K562 (cell line): ENCODE measurements at regions not wholly inside any gene's neighbourhood (a gene's known extent, or its start where the extent isn't known, plus 50 kb on each side); places are given as distances from the start of the nearest gene placed in this dataset.

Experiments used
- CCNT2 ChIP-seq: IDR thresholded peaks from 2 replicates; pipeline ENCODE4 v1.6.1; 2011; ENCODE audit warnings: borderline replicate concordance, low read depth, mild to moderate bottlenecking, moderate library complexity, mixed read lengths, low read length; ENCODE audit not compliant: insufficient read length; ENCODE audit errors: extremely low read depth
- HNRNPK ChIP-seq: fragments of 200-400 bp; formaldehyde crosslinking; IDR thresholded peaks from one replicate; pipeline ENCODE4 v1.6.1; 2018; ENCODE audit warnings: mild to moderate bottlenecking, low read depth, low read length; ENCODE audit not compliant: poor library complexity, severe bottlenecking
- ILF3 ChIP-seq: fragments of 450-650 bp; IDR thresholded peaks from 2 replicates; pipeline ENCODE4 v1.6.1; 2018; ENCODE audit warnings: antibody characterized with exemption, mild to moderate bottlenecking, moderate library complexity, borderline replicate concordance
- MTF1 ChIP-seq: fragments of 250-450 bp; sonication (Bioruptor Pico); IDR thresholded peaks from 2 replicates; pipeline ENCODE4 v1.9.0; 2021; ENCODE audit warnings: moderate library complexity, mild to moderate bottlenecking, inconsistent platforms, borderline replicate concordance
- NFXL1 ChIP-seq: fragments of 450-650 bp; formaldehyde crosslinking; IDR thresholded peaks from 2 replicates; pipeline ENCODE4 v1.4.0; 2021; ENCODE audit warnings: mild to moderate bottlenecking
- NUFIP1 ChIP-seq: fragments of 450-650 bp; IDR thresholded peaks from 2 replicates; pipeline ENCODE4 v1.6.1; 2018; ENCODE audit not compliant: partially characterized antibody
- OTX1 ChIP-seq: fragments of 450-650 bp; formaldehyde crosslinking; IDR thresholded peaks from 2 replicates; pipeline ENCODE4 v1.4.0; 2022; ENCODE audit warnings: mild to moderate bottlenecking
- RBBP5 ChIP-seq: fragments of 200-600 bp; sonication (generic); IDR thresholded peaks from 2 replicates; pipeline ENCODE4 v1.6.1; 2012; ENCODE audit warnings: borderline replicate concordance, mild to moderate bottlenecking, low read length, control low read depth, inconsistent platforms; ENCODE audit not compliant: insufficient read depth, poor library complexity, severe bottlenecking
- SIX5 ChIP-seq, 2 experiments: IDR thresholded peaks; 2 replicates each; pipeline ENCODE4 v1.6.1; 2011; ENCODE audit warnings: low read length in 2 of 2, borderline replicate concordance in 1 of 2, low read depth in 1 of 2, mild to moderate bottlenecking in 1 of 2, moderate library complexity in 1 of 2; ENCODE audit not compliant: insufficient read depth in 1 of 2
- SLC30A9 ChIP-seq: fragments of 250-450 bp; sonication (Bioruptor Pico); IDR thresholded peaks from 2 replicates; pipeline ENCODE4 v1.8.0; 2022; ENCODE audit warnings: mild to moderate bottlenecking, moderate library complexity
- U2AF2 ChIP-seq: fragments of 200-400 bp; formaldehyde crosslinking; optimal IDR thresholded peaks from 2 replicates; pipeline ENCODE3; 2017; ENCODE audit warnings: low read depth, mild to moderate bottlenecking, low read length
- ZNF551 ChIP-seq: fragments of 250-450 bp; sonication (Bioruptor Pico); IDR thresholded peaks from 2 replicates; pipeline ENCODE4 v1.5.0; 2021; ENCODE audit warnings: mild to moderate bottlenecking, moderate library complexity
- ZNF561 ChIP-seq: fragments of 450-650 bp; formaldehyde crosslinking; conservative IDR thresholded peaks from 2 replicates; pipeline ENCODE4 v1.4.0; 2020; ENCODE audit warnings: mild to moderate bottlenecking, moderate library complexity
- TF ChIP-seq, protein P1 (sequence below): sonication (generic); formaldehyde crosslinking; IDR thresholded peaks from 2 replicates; pipeline ENCODE4 v1.8.0; 2022; ENCODE audit warnings: mild to moderate bottlenecking, missing genetic modification reagents, borderline replicate concordance

DNA sequence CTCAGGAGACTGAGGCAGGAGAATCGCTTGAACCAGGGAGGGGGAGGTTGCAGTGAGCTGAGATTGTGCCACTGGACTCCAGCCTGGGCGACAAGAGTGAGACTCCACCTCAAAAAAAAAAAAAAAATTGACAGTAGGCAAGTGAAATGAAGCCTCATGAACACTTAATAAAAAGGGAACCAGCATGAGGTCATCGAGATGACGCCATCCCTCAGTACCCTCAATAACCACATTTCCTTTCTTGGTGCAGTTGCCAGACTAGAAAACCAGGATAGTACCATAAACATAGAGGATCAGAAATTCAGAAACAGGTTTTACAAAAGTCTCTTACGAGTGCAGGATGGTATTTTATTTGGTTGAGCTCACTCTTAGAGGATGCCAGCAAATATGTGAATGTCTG is 584.1 kb downstream of the MAFB start (continued):
- TF ChIP-seq CCNT2: no peak
- TF ChIP-seq, protein P1, sequence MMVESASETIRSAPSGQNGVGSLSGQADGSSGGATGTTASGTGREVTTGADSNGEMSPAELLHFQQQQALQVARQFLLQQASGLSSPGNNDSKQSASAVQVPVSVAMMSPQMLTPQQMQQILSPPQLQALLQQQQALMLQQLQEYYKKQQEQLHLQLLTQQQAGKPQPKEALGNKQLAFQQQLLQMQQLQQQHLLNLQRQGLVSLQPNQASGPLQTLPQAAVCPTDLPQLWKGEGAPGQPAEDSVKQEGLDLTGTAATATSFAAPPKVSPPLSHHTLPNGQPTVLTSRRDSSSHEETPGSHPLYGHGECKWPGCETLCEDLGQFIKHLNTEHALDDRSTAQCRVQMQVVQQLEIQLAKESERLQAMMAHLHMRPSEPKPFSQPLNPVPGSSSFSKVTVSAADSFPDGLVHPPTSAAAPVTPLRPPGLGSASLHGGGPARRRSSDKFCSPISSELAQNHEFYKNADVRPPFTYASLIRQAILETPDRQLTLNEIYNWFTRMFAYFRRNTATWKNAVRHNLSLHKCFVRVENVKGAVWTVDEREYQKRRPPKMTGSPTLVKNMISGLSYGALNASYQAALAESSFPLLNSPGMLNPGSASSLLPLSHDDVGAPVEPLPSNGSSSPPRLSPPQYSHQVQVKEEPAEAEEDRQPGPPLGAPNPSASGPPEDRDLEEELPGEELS (CRISPR knock-in tag): no peak
- TF ChIP-seq HNRNPK: no peak
- no peak for TF ChIP-seq OTX1
- no peak for TF ChIP-seq ILF3
- no peak for TF ChIP-seq U2AF2
- no peak for TF ChIP-seq ZNF561
- no peak for TF ChIP-seq NUFIP1
- no peak for TF ChIP-seq RBBP5
- TF ChIP-seq MTF1 (CRISPR knock-in tag): no peak
- no peak for TF ChIP-seq SIX5 (IDR thresholded peaks at IDR 0.05; ENCODE audit: borderline replicate concordance in 1 of 2, insufficient read depth in 1 of 2, low read depth in 1 of 2, low read length in 2 of 2)
- TF ChIP-seq NFXL1 (CRISPR knock-in tag): no peak
- no peak for TF ChIP-seq SLC30A9 (CRISPR knock-in tag)
- no peak for TF ChIP-seq ZNF551
- TF ChIP-seq, all 486 proteins: peak for 0
